Liver (tissue), 3 donors: ENCODE measurements at regions not wholly inside any gene's neighbourhood (a gene's known extent, or its start where the extent isn't known, plus 50 kb on each side); places are given as distances from the start of the nearest gene placed in this dataset.
"Not testable (repeated sequence)": the region's sequence is repeated elsewhere in the genome, so short reads cannot be mapped to it uniquely, and the experiment has no call there.

Source experiments
- CTCF ChIP-seq: fragments of 150-350 bp; IDR thresholded peaks from 2 replicates; pipeline ENCODE4 v1.5.1; 2017; ENCODE audit warnings: improper control_type of control experiment, low read depth, low read length; ENCODE audit not compliant: missing input control
- MAX ChIP-seq: IDR thresholded peaks from 2 replicates; pipeline ENCODE4 v1.6.1; 2016; ENCODE audit warnings: antibody characterized with exemption
- NR2F2 ChIP-seq: IDR thresholded peaks from 2 replicates; pipeline ENCODE4 v1.6.1; 2016; ENCODE audit warnings: antibody characterized with exemption
- RAD21 ChIP-seq, 2 donors: IDR thresholded peaks; 2 replicates each; pipeline ENCODE4 v1.6.1; 2016; ENCODE audit warnings: antibody characterized with exemption in 2 of 2, mild to moderate bottlenecking in 2 of 2
- REST ChIP-seq: IDR thresholded peaks from 2 replicates; pipeline ENCODE4 v1.6.1; 2016; ENCODE audit warnings: antibody characterized with exemption, mild to moderate bottlenecking
- YY1 ChIP-seq: IDR thresholded peaks from 2 replicates; pipeline ENCODE4 v1.6.1; 2016; ENCODE audit warnings: antibody characterized with exemption, mild to moderate bottlenecking
- donor health status: healthy.
- donor health status: healthy.

GRCh38 chr10:37044319-37044718, 81.1 kb upstream of the ANKRD30A start:
- TF ChIP-seq YY1; CTCF; NR2F2; MAX; RAD21 (IDR thresholded peaks at IDR 0.05); REST: not testable (repeated sequence)
